ENCODE measurements at regions not wholly inside any gene's neighbourhood (a gene's known extent, or its start where the extent isn't known, plus 50 kb on each side); places are given as distances from the start of the nearest gene placed in this dataset.

- no peak for TF ChIP-seq CTCF (conservative IDR thresholded peaks at IDR 0.05; ENCODE audit: low read length)
- no peak for TF ChIP-seq EZH2phosphoT487 (IDR thresholded peaks at IDR 0.05; ENCODE audit: borderline replicate concordance)
Observed at GRCh38 chr16:55091871-55092230, 161.2 kb downstream of the IRX5 start.

Data from Loucy (cell line).